ENCODE measurements at regions not wholly inside any gene's neighbourhood (a gene's known extent, or its start where the extent isn't known, plus 50 kb on each side); places are given as distances from the start of the nearest gene placed in this dataset.

GRCh38 chr12:5200278-5201087 lies 156.8 kb downstream of the KCNA5 start:
- no peak for DNase-seq

GRCh38 chr12:5201554-5202218 lies 158.0 kb downstream of the KCNA5 start:
- no peak for DNase-seq

GRCh38 chr12:5203274-5203673 lies 159.6 kb downstream of the KCNA5 start:
- DNase-seq = no peak

GRCh38 chr12:5203720-5204119 lies 160.0 kb downstream of the KCNA5 start:
- no peak for DNase-seq

- no peak for DNase-seq
These were observed 160.6 kb downstream of the KCNA5 start for GRCh38 chr12:5204271-5204670.

GRCh38 chr12:5204831-5205230 lies 161.2 kb downstream of the KCNA5 start:
- DNase-seq = no peak

GRCh38 chr12:5206401-5207175 lies 162.9 kb downstream of the KCNA5 start:
- DNase-seq = no peak

- DNase-seq = no peak
These were observed 166.7 kb downstream of the KCNA5 start for GRCh38 chr12:5210179-5210922.

- DNase-seq = no peak
These were observed 167.2 kb downstream of the KCNA5 start for GRCh38 chr12:5210923-5211290.

- DNase-seq = no peak
These were observed 169.7 kb downstream of the KCNA5 start for GRCh38 chr12:5213336-5213735.

- no peak for DNase-seq
These were observed 170.3 kb downstream of the KCNA5 start for GRCh38 chr12:5213990-5214389.

- DNase-seq = no peak
These were observed 174.3 kb downstream of the KCNA5 start for GRCh38 chr12:5217936-5218335.

GRCh38 chr12:5220099-5220498 lies 176.4 kb downstream of the KCNA5 start:
- no peak for DNase-seq

- DNase-seq = peak; percentile 1
These were observed 177.2 kb downstream of the KCNA5 start for GRCh38 chr12:5220835-5221234.

GRCh38 chr12:5222011-5222461 lies 178.4 kb downstream of the KCNA5 start:
- DNase-seq = no peak

GRCh38 chr12:5222729-5223128 lies 179.1 kb downstream of the KCNA5 start:
- DNase-seq = no peak

- DNase-seq = no peak
These were observed 180.2 kb downstream of the KCNA5 start for GRCh38 chr12:5223881-5224280.

GRCh38 chr12:5226581-5226980 lies 182.9 kb downstream of the KCNA5 start:
- no peak for DNase-seq

GRCh38 chr12:5227708-5228373 lies 184.2 kb downstream of the KCNA5 start:
- DNase-seq = no peak

- no peak for DNase-seq
These were observed 186.5 kb downstream of the KCNA5 start for GRCh38 chr12:5230156-5230555.

GRCh38 chr12:5230861-5231260 lies 187.2 kb downstream of the KCNA5 start:
- no peak for DNase-seq

GRCh38 chr12:5232291-5232690 lies 188.6 kb downstream of the KCNA5 start:
- no peak for DNase-seq

Data from CD4-positive, alpha-beta T cell treated with Interleukin-17A for 1 hour (primary cell).